Neural cell (in vitro differentiated cells): ENCODE measurements at regions not wholly inside any gene's neighbourhood (a gene's known extent, or its start where the extent isn't known, plus 50 kb on each side); places are given as distances from the start of the nearest gene placed in this dataset.

Source experiments
- H2AFZ ChIP-seq: fragments of 200-600, 300-800 bp; sonication (generic), shearing (Covaris generic); 2 replicates; pipeline ENCODE4 v1.6.0; 2014; ENCODE audit warnings: low read depth, mild to moderate bottlenecking, antibody characterized with exemption, low read length, moderate library complexity
- H3F3A ChIP-seq: fragments of 200-600 bp; shearing (Covaris generic); 2 replicates; pipeline ENCODE4 v1.6.1; 2016; ENCODE audit warnings: mild to moderate bottlenecking, moderate library complexity, mixed read lengths, antibody characterized with exemption, low read length; ENCODE audit not compliant: insufficient read depth, poor library complexity, severe bottlenecking
- H3K27ac ChIP-seq: fragments of 200-600, 300-800 bp; sonication (generic), shearing (Covaris generic); 2 replicates; pipeline ENCODE4 v1.5.1; 2014; ENCODE audit warnings: mild to moderate bottlenecking, low read length, moderate library complexity
- H3K27me3 ChIP-seq: fragments of 300-800, 200-600 bp; sonication (generic), shearing (Covaris generic); 2 replicates; pipeline ENCODE4 v1.6.0; 2014; ENCODE audit warnings: mild to moderate bottlenecking, low read depth, low read length, moderate library complexity; ENCODE audit not compliant: insufficient read depth
- H3K36me3 ChIP-seq: fragments of 300-800, 200-600 bp; sonication (generic), shearing (Covaris generic); 2 replicates; pipeline ENCODE4 v1.5.1; 2014; ENCODE audit warnings: mild to moderate bottlenecking, antibody characterized with exemption, low read length, moderate library complexity; ENCODE audit not compliant: insufficient read depth
- H3K4me2 ChIP-seq: fragments of 300-800, 200-600 bp; sonication (generic), shearing (Covaris generic); 2 replicates; pipeline ENCODE4 v1.6.0; 2014; ENCODE audit warnings: mild to moderate bottlenecking, low read length
- H3K4me3 ChIP-seq: fragments of 300-800, 200-600 bp; sonication (generic), shearing (Covaris generic); 2 replicates; pipeline ENCODE4 v1.5.1; 2014; ENCODE audit warnings: mild to moderate bottlenecking, low read length, moderate library complexity
- H3K79me2 ChIP-seq: fragments of 200-600 bp; shearing (Covaris generic); replicated peaks from 2 replicates; pipeline ENCODE4 v1.6.0; 2014; ENCODE audit warnings: mild to moderate bottlenecking, low read length, moderate library complexity; ENCODE audit not compliant: insufficient read depth
- H3K9ac ChIP-seq: fragments of 300-800, 200-600 bp; sonication (generic), shearing (Covaris generic); 2 replicates; pipeline ENCODE4 v1.6.1; 2016; ENCODE audit warnings: mild to moderate bottlenecking, low read length, mixed read lengths
- H3K9me2 ChIP-seq: fragments of 200-600 bp; shearing (Covaris generic); 2 replicates; pipeline ENCODE4 v1.6.1; 2016; ENCODE audit warnings: mild to moderate bottlenecking, low read length, mixed read lengths; ENCODE audit not compliant: insufficient read depth
- H3K9me3 ChIP-seq: fragments of 200-600, 300-800 bp; sonication (generic), shearing (Covaris generic); 2 replicates; pipeline ENCODE4 v1.6.1; 2016; ENCODE audit warnings: mild to moderate bottlenecking, mixed run types, low read length, moderate library complexity, mixed read lengths
- H4K20me1 ChIP-seq: fragments of 200-600 bp; shearing (Covaris generic); 2 replicates; pipeline ENCODE4 v1.6.1; 2016; ENCODE audit warnings: mild to moderate bottlenecking, mixed run types; ENCODE audit not compliant: insufficient read depth
- EP300 ChIP-seq: fragments of 450-650 bp; conservative IDR thresholded peaks from 2 replicates; pipeline ENCODE4 v1.6.1; 2014; ENCODE audit warnings: antibody characterized with exemption, mild to moderate bottlenecking, moderate library complexity; ENCODE audit not compliant: poor library complexity, severe bottlenecking
- EZH2 ChIP-seq: fragments of 200-600, 300-800 bp; shearing (Covaris generic), sonication (generic); IDR thresholded peaks from 2 replicates; pipeline ENCODE4 v1.6.1; 2014; ENCODE audit warnings: antibody characterized with exemption, low read length, borderline replicate concordance, mild to moderate bottlenecking; ENCODE audit not compliant: insufficient read depth, poor library complexity, severe bottlenecking
- MXI1 ChIP-seq: fragments of 450-650 bp; conservative IDR thresholded peaks from 2 replicates; pipeline ENCODE4 v1.6.1; 2014; ENCODE audit warnings: antibody characterized with exemption, mild to moderate bottlenecking; ENCODE audit not compliant: poor library complexity, severe bottlenecking
- POLR2AphosphoS5 ChIP-seq: IDR thresholded peaks from 2 replicates; pipeline ENCODE4 v1.6.1; 2012
- RAD21 ChIP-seq: fragments of 450-650 bp; conservative IDR thresholded peaks from 2 replicates; pipeline ENCODE4 v1.6.1; 2014; ENCODE audit warnings: antibody characterized with exemption, mild to moderate bottlenecking, moderate library complexity
- SMC3 ChIP-seq: fragments of 450-650 bp; conservative IDR thresholded peaks from 2 replicates; pipeline ENCODE4 v1.6.1; 2014; ENCODE audit warnings: antibody characterized with exemption, mild to moderate bottlenecking, moderate library complexity; ENCODE audit not compliant: poor library complexity
- TAF1 ChIP-seq: IDR thresholded peaks from 2 replicates; pipeline ENCODE4 v1.6.1; 2012; ENCODE audit warnings: low read depth
- TF ChIP-seq, protein P1 (sequence below): IDR thresholded peaks from 2 replicates; pipeline ENCODE4 v1.6.1; 2012; ENCODE audit warnings: borderline replicate concordance
- TF ChIP-seq, protein P2 (sequence below): fragments of 450-650 bp; IDR thresholded peaks from 2 replicates; pipeline ENCODE4 v1.5.1; 2014; ENCODE audit warnings: antibody characterized with exemption, mild to moderate bottlenecking, moderate library complexity; ENCODE audit not compliant: poor library complexity, severe bottlenecking

- H3K9me3 ChIP-seq = no peaks in the 10 kb centered on the region
- H3K27ac ChIP-seq = no peak overlapping the region
- H3K9me2 ChIP-seq = no peaks in the 10 kb centered on the region
- no peak overlapping the region for H3K4me3 ChIP-seq
- no peak overlapping the region for H3K9ac ChIP-seq
- H3K4me2 ChIP-seq = no peak overlapping the region
- no peaks in the 10 kb centered on the region for H3F3A ChIP-seq
- H2AFZ ChIP-seq = no peak overlapping the region
- H3K36me3 ChIP-seq = no peaks in the 10 kb centered on the region
- no peaks in the 10 kb centered on the region for H3K79me2 ChIP-seq
- H4K20me1 ChIP-seq = no peaks in the 10 kb centered on the region
- TF ChIP-seq, protein P1, sequence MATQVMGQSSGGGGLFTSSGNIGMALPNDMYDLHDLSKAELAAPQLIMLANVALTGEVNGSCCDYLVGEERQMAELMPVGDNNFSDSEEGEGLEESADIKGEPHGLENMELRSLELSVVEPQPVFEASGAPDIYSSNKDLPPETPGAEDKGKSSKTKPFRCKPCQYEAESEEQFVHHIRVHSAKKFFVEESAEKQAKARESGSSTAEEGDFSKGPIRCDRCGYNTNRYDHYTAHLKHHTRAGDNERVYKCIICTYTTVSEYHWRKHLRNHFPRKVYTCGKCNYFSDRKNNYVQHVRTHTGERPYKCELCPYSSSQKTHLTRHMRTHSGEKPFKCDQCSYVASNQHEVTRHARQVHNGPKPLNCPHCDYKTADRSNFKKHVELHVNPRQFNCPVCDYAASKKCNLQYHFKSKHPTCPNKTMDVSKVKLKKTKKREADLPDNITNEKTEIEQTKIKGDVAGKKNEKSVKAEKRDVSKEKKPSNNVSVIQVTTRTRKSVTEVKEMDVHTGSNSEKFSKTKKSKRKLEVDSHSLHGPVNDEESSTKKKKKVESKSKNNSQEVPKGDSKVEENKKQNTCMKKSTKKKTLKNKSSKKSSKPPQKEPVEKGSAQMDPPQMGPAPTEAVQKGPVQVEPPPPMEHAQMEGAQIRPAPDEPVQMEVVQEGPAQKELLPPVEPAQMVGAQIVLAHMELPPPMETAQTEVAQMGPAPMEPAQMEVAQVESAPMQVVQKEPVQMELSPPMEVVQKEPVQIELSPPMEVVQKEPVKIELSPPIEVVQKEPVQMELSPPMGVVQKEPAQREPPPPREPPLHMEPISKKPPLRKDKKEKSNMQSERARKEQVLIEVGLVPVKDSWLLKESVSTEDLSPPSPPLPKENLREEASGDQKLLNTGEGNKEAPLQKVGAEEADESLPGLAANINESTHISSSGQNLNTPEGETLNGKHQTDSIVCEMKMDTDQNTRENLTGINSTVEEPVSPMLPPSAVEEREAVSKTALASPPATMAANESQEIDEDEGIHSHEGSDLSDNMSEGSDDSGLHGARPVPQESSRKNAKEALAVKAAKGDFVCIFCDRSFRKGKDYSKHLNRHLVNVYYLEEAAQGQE = no peak
- TF ChIP-seq RAD21 (no peak), POLR2AphosphoS5 (no peak), EZH2 (no peak), EP300 (no peak), SMC3 (no peak), TAF1 (no peak), MXI1 (no peak)
- TF ChIP-seq, protein P2, sequence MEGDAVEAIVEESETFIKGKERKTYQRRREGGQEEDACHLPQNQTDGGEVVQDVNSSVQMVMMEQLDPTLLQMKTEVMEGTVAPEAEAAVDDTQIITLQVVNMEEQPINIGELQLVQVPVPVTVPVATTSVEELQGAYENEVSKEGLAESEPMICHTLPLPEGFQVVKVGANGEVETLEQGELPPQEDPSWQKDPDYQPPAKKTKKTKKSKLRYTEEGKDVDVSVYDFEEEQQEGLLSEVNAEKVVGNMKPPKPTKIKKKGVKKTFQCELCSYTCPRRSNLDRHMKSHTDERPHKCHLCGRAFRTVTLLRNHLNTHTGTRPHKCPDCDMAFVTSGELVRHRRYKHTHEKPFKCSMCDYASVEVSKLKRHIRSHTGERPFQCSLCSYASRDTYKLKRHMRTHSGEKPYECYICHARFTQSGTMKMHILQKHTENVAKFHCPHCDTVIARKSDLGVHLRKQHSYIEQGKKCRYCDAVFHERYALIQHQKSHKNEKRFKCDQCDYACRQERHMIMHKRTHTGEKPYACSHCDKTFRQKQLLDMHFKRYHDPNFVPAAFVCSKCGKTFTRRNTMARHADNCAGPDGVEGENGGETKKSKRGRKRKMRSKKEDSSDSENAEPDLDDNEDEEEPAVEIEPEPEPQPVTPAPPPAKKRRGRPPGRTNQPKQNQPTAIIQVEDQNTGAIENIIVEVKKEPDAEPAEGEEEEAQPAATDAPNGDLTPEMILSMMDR = no peak
- H3K27me3 ChIP-seq = no peaks in the 10 kb centered on the region
These were observed 72.5 kb upstream of the C11orf87 start for GRCh38 chr11:109349276-109350080.

- Histone ChIP-seq H3K79me2 (no peaks in the 10 kb centered on the region), H4K20me1 (no peaks in the 10 kb centered on the region), H3F3A (no peaks in the 10 kb centered on the region), H3K9me2 (no peaks in the 10 kb centered on the region), H3K36me3 (no peaks in the 10 kb centered on the region), H3K4me3 (no peak overlapping the region), H2AFZ (no peak overlapping the region), H3K9ac (no peak overlapping the region), H3K4me2 (no peak overlapping the region), H3K27ac (no peak overlapping the region), H3K27me3 (no peaks in the 10 kb centered on the region), H3K9me3 (no peaks in the 10 kb centered on the region)
- TF ChIP-seq, protein P1 = no peak
- TF ChIP-seq TAF1 (no peak), EP300 (no peak), POLR2AphosphoS5 (no peak), EZH2 (no peak), SMC3 (no peak), MXI1 (no peak), RAD21 (no peak)
- TF ChIP-seq, protein P2 = no peak
These were observed 71.9 kb upstream of the C11orf87 start for GRCh38 chr11:109350091-109350490.
